ENCODE measurements at regions not wholly inside any gene's neighbourhood (a gene's known extent, or its start where the extent isn't known, plus 50 kb on each side); places are given as distances from the start of the nearest gene placed in this dataset.

- Histone ChIP-seq H3K4me3 (ENCODE audit: low read depth, low read length) (no peak overlapping the region), H3K4me1 (ENCODE audit: control insufficient read depth, insufficient read depth, low read length) (no peaks in the 10 kb centered on the region), H3K9me3 (ENCODE audit: control insufficient read depth, insufficient read depth, low read depth, low read length) (no peaks in the 10 kb centered on the region), H3K36me3 (ENCODE audit: control insufficient read depth in 2 of 2, insufficient read depth in 1 of 2, low read length in 2 of 2) (no peaks in the 10 kb centered on the region), H3K27ac (ENCODE audit: extremely low read depth, low read depth, low read length) (no peak overlapping the region)
- CTCF ChIA-PET: interaction anchor here (0.6 kb wide), 1 partner anchor 198 kb away, joined by 3 read pairs; no protein-coding TSS in a partner anchor
- TF ChIP-seq GLIS1 (tag by site-specific recombination; IDR thresholded peaks at IDR 0.05) (no peak), YY1 (tag by site-specific recombination; IDR thresholded peaks at IDR 0.05) (no peak), TCF7L2 (IDR thresholded peaks at IDR 0.05; ENCODE audit: borderline replicate concordance, low read depth, low read length) (no peak), ZNF777 (tag by site-specific recombination; IDR thresholded peaks at IDR 0.05; ENCODE audit: borderline replicate concordance) (no peak), SCRT2 (tag by site-specific recombination; IDR thresholded peaks at IDR 0.05) (no peak), ZNF585B (tag by site-specific recombination; IDR thresholded peaks at IDR 0.05) (no peak), ZFP41 (tag by site-specific recombination; IDR thresholded peaks at IDR 0.05; ENCODE audit: borderline replicate concordance) (no peak), ZNF473 (tag by site-specific recombination; IDR thresholded peaks at IDR 0.05) (no peak)
- TF ChIP-seq, protein P1, sequence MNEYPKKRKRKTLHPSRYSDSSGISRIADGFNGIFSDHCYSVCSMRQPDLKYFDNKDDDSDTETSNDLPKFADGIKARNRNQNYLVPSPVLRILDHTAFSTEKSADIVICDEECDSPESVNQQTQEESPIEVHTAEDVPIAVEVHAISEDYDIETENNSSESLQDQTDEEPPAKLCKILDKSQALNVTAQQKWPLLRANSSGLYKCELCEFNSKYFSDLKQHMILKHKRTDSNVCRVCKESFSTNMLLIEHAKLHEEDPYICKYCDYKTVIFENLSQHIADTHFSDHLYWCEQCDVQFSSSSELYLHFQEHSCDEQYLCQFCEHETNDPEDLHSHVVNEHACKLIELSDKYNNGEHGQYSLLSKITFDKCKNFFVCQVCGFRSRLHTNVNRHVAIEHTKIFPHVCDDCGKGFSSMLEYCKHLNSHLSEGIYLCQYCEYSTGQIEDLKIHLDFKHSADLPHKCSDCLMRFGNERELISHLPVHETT (tag by site-specific recombination; IDR thresholded peaks at IDR 0.05): no peak
- TF ChIP-seq, protein P2, sequence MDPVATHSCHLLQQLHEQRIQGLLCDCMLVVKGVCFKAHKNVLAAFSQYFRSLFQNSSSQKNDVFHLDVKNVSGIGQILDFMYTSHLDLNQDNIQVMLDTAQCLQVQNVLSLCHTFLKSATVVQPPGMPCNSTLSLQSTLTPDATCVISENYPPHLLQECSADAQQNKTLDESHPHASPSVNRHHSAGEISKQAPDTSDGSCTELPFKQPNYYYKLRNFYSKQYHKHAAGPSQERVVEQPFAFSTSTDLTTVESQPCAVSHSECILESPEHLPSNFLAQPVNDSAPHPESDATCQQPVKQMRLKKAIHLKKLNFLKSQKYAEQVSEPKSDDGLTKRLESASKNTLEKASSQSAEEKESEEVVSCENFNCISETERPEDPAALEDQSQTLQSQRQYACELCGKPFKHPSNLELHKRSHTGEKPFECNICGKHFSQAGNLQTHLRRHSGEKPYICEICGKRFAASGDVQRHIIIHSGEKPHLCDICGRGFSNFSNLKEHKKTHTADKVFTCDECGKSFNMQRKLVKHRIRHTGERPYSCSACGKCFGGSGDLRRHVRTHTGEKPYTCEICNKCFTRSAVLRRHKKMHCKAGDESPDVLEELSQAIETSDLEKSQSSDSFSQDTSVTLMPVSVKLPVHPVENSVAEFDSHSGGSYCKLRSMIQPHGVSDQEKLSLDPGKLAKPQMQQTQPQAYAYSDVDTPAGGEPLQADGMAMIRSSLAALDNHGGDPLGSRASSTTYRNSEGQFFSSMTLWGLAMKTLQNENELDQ (tag by site-specific recombination; IDR thresholded peaks at IDR 0.05; ENCODE audit: low read depth): no peak
- POLR2A ChIA-PET: no interaction called here
Observed at GRCh38 chr2:239685556-239685955, 284.7 kb upstream of the HDAC4 start.

GRCh38 chr2:239684996-239685395 lies 284.2 kb upstream of the HDAC4 start:
- H3K36me3 ChIP-seq (ENCODE audit: control insufficient read depth in 2 of 2, insufficient read depth in 1 of 2, low read length in 2 of 2): no peaks in the 10 kb centered on the region
- H3K27ac ChIP-seq (ENCODE audit: extremely low read depth, low read depth, low read length): no peak overlapping the region
- ChIA-PET CTCF (no interaction called here), POLR2A (no interaction called here)
- H3K9me3 ChIP-seq (ENCODE audit: control insufficient read depth, insufficient read depth, low read depth, low read length): no peaks in the 10 kb centered on the region
- H3K4me1 ChIP-seq (ENCODE audit: control insufficient read depth, insufficient read depth, low read length): no peaks in the 10 kb centered on the region
- H3K4me3 ChIP-seq (ENCODE audit: low read depth, low read length): no peak overlapping the region
- TF ChIP-seq, protein P3, sequence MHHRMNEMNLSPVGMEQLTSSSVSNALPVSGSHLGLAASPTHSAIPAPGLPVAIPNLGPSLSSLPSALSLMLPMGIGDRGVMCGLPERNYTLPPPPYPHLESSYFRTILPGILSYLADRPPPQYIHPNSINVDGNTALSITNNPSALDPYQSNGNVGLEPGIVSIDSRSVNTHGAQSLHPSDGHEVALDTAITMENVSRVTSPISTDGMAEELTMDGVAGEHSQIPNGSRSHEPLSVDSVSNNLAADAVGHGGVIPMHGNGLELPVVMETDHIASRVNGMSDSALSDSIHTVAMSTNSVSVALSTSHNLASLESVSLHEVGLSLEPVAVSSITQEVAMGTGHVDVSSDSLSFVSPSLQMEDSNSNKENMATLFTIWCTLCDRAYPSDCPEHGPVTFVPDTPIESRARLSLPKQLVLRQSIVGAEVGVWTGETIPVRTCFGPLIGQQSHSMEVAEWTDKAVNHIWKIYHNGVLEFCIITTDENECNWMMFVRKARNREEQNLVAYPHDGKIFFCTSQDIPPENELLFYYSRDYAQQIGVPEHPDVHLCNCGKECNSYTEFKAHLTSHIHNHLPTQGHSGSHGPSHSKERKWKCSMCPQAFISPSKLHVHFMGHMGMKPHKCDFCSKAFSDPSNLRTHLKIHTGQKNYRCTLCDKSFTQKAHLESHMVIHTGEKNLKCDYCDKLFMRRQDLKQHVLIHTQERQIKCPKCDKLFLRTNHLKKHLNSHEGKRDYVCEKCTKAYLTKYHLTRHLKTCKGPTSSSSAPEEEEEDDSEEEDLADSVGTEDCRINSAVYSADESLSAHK (tag by site-specific recombination; IDR thresholded peaks at IDR 0.05): no peak
- TF ChIP-seq ZBTB44 (tag by site-specific recombination; IDR thresholded peaks at IDR 0.05) (no peak), AEBP2 (tag by site-specific recombination; IDR thresholded peaks at IDR 0.05; ENCODE audit: borderline replicate concordance) (no peak), MZF1 (tag by site-specific recombination; IDR thresholded peaks at IDR 0.05; ENCODE audit: borderline replicate concordance) (no peak), GLIS1 (tag by site-specific recombination; IDR thresholded peaks at IDR 0.05) (no peak), ZNF223 (tag by site-specific recombination; IDR thresholded peaks at IDR 0.05) (no peak), ZFP41 (tag by site-specific recombination; IDR thresholded peaks at IDR 0.05; ENCODE audit: borderline replicate concordance) (no peak), ZNF341 (tag by site-specific recombination; IDR thresholded peaks at IDR 0.05; ENCODE audit: low read depth) (no peak), ZIC2 (tag by site-specific recombination; IDR thresholded peaks at IDR 0.05) (no peak), ZNF239 (tag by site-specific recombination; IDR thresholded peaks at IDR 0.05) (no peak), ZNF510 (tag by site-specific recombination; IDR thresholded peaks at IDR 0.05; ENCODE audit: insufficient replicate concordance) (no peak), ZNF664 (tag by site-specific recombination; IDR thresholded peaks at IDR 0.05) (no peak), ZNF112 (tag by site-specific recombination; IDR thresholded peaks at IDR 0.05) (no peak), ZNF530 (tag by site-specific recombination; IDR thresholded peaks at IDR 0.05; ENCODE audit: low read depth) (no peak)
- TF ChIP-seq, protein P4, sequence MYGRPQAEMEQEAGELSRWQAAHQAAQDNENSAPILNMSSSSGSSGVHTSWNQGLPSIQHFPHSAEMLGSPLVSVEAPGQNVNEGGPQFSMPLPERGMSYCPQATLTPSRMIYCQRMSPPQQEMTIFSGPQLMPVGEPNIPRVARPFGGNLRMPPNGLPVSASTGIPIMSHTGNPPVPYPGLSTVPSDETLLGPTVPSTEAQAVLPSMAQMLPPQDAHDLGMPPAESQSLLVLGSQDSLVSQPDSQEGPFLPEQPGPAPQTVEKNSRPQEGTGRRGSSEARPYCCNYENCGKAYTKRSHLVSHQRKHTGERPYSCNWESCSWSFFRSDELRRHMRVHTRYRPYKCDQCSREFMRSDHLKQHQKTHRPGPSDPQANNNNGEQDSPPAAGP (tag by site-specific recombination; IDR thresholded peaks at IDR 0.05): no peak
- TF ChIP-seq, protein P5, sequence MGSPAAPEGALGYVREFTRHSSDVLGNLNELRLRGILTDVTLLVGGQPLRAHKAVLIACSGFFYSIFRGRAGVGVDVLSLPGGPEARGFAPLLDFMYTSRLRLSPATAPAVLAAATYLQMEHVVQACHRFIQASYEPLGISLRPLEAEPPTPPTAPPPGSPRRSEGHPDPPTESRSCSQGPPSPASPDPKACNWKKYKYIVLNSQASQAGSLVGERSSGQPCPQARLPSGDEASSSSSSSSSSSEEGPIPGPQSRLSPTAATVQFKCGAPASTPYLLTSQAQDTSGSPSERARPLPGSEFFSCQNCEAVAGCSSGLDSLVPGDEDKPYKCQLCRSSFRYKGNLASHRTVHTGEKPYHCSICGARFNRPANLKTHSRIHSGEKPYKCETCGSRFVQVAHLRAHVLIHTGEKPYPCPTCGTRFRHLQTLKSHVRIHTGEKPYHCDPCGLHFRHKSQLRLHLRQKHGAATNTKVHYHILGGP (tag by site-specific recombination; IDR thresholded peaks at IDR 0.05): no peak

All from HEK293 (cell line).